HG03280 (cell line): ENCODE measurements at regions not wholly inside any gene's neighbourhood (a gene's known extent, or its start where the extent isn't known, plus 50 kb on each side); places are given as distances from the start of the nearest gene placed in this dataset.

Source experiments
- ATAC-seq: cut with Tn5 transposase; IDR thresholded peaks from one replicate; pipeline ENCODE4 v1.9.1; 2021; ENCODE audit warnings: mild to moderate bottlenecking, moderate library complexity; ENCODE audit not compliant: unreplicated experiment

DNA sequence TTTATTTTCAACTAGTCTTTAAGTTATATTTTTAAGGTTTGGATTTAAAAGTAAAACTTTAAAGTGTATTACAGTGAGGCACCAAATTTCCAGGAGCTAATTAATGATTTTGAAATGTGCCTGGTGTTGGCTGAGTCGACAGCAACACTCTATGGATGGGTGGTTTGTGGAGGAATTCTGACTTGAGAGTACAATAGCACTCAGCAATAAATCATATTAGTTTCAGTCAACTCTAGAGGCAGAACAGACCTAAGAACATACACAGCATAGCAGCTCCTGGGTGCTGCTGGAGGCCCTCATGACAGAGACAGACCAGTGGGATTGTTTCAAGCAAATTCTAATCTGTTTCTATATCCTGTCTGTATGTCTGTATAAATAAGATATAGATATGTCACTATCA, 673.4 kb downstream of the TRIML1 start:
- no peak for ATAC-seq

DNA sequence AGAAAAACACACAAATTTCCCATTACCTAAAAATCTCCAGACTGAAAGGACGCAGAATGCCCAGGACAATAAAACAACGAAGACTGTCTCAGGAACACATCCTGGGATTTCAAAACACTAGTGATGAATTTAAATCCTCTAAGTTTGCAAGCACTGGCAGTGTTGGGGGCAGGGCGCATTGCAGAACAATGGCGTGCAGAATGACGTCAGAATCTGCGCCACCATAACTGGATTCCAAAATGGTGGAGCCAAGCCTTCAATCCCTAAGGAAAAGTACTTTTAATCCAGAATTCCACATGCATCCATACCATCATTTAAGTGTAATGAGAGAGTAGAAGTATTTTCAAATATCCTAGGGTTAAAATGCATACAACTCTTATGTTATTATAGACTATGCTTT, 679.1 kb downstream of the TRIML1 start:
- no peak for ATAC-seq

DNA sequence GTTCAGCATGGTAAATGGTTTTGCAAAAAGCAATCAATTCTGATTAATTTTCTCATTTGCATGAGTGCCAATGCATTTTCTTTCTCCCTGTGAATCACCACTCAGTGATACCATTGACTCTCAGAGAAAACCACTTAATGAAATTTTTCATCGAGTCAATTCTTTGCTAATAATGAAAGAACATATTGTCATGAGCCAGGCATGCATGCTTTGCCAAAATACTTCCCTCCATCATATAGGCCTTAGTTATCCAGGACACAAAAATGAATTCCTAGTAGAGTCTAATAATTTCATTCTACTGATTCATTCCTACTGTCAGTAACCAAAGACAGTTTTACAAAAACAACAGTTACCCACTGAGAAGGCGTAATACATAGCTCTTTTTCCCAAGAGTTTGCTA, 680.0 kb downstream of the TRIML1 start:
- no peak for ATAC-seq

GRCh38 chr4:188821500-188821899, 682.3 kb downstream of the TRIML1 start:
- no peak for ATAC-seq

GRCh38 chr4:188822698-188823097, 683.5 kb downstream of the TRIML1 start:
- ATAC-seq, result no peak

- no peak for ATAC-seq
Observed at GRCh38 chr4:188824553-188824952, 685.3 kb downstream of the TRIML1 start.

- ATAC-seq, result no peak
Observed at GRCh38 chr4:188826393-188826792, 687.2 kb downstream of the TRIML1 start.

- no peak for ATAC-seq
Observed at GRCh38 chr4:188839704-188840103, 700.5 kb downstream of the TRIML1 start.

- ATAC-seq, result no peak
Observed at GRCh38 chr4:188841523-188841922, 702.3 kb downstream of the TRIML1 start.

DNA sequence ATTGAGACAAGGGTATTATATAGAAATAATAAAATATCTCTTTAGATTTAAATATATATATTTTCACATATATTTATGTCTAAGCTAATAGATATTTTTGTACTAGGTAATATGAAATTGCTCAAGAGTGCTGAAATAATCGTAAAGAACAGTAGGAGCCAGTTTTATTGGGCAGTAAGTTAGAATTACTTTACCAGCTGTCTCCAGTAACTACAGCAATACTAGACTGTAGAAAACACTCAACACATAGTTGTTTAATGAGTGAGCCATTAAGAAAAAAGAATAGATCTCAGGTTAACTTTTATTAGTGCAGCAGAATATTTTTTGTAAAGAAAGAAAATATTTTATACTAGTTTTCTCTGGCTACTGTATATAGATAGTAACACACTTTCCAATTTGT, 715.2 kb downstream of the TRIML1 start:
- ATAC-seq, result no peak

GRCh38 chr4:188858696-188859095, 719.5 kb downstream of the TRIML1 start:
- ATAC-seq, result no peak

- ATAC-seq, result no peak
Observed at GRCh38 chr4:188864741-188865140, 725.5 kb downstream of the TRIML1 start.

GRCh38 chr4:188867796-188868195, 728.6 kb downstream of the TRIML1 start:
- no peak for ATAC-seq

DNA sequence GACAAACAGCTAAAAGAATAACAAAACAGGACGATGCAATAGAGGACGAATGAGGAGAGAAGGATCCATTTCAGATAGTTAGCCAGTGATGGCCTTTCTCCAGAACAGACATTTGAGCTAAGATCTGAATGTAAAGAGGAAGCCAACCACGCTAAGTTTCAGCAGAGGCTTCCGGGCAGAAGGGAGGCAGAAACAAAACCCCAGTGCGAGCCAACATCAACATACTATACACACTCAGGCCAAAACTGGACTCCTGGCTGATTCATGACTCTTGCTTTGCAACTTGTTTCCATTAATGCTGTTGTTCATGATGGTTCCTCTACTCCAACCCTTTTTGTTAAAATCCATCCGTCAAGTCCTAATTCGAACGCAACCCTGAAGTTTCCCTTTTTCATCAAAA, 730.3 kb downstream of the TRIML1 start:
- ATAC-seq, result no peak

GRCh38 chr4:188872809-188873208, 733.6 kb downstream of the TRIML1 start:
- no peak for ATAC-seq

GRCh38 chr4:188876881-188877280, 737.6 kb downstream of the TRIML1 start:
- no peak for ATAC-seq

- no peak for ATAC-seq
Observed at GRCh38 chr4:188879598-188879997, 740.4 kb downstream of the TRIML1 start.

- ATAC-seq, result no peak
Observed at GRCh38 chr4:188887905-188888304, 748.7 kb downstream of the TRIML1 start.

GRCh38 chr4:188892837-188893236, 753.6 kb downstream of the TRIML1 start:
- no peak for ATAC-seq

DNA sequence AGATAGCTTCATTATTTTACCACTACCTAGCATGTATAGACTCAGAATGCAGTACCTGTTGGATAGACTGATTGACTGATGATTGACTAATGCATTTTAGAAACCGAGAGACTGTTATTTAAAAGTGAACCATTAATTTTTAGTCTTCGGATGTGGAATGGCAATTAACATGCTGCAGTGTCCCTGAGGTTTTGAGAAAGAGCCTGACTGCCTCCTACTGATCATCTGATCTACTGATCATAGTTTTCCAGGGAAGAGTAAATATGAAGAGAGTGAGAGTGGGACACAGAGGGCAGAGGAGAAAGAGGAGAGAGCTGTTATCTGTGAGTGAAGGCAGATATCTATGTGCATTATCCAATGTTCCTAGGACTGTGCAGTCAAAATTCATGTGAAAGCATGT, 764.7 kb downstream of the TRIML1 start:
- ATAC-seq, result no peak

- no peak for ATAC-seq
Observed at GRCh38 chr4:188904617-188905016, 765.4 kb downstream of the TRIML1 start.

GRCh38 chr4:188905248-188905647, 766.0 kb downstream of the TRIML1 start:
- no peak for ATAC-seq

DNA sequence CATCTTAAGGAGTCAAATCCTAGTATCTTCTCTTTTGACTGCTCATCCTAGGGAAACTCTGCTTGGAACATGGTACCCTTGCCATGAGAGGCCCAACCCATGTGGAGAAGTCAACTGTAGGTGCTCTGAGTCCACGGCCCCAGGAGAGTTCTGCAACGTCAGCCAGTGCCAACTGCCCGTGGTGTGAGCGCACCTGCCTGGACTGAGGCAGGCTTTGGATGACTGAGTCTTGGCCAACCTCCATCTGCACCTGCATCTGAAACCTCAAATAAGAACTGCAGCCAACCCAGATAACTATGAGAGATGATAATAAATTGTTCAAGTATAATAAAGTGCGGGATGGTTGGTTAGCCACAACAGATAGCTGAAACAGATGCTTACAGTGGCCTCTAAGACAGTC, 772.0 kb downstream of the TRIML1 start:
- ATAC-seq, result no peak

DNA sequence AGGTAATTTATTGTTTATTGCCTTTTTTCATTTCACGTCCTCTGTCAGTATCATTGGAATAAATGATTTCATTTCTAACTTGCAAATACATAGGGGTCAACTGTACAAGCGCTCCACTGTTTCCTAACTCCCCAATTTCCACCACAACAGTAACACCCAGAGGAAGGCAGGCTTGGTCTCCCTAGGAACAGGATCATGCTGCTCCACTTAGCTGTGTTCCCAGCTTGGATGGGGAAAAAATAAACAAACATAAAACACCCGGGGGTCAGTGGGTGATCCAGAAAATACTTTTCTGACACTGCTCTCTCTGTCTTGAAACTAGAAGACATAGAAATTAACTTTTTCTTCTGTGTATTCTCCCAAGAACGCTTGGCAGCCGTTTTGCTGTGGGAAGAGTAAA, 772.5 kb downstream of the TRIML1 start:
- ATAC-seq, result no peak
